A549 (cell line): ENCODE measurements at regions not wholly inside any gene's neighbourhood (a gene's known extent, or its start where the extent isn't known, plus 50 kb on each side); places are given as distances from the start of the nearest gene placed in this dataset.

Experiments used
- CHD2 ChIP-seq: fragments of 150-350 bp; IDR thresholded peaks from 2 replicates; pipeline ENCODE4 v1.6.1; 2014; ENCODE audit warnings: low read length; ENCODE audit not compliant: partially characterized antibody
- CTCF ChIP-seq: fragments of >200 bp; sonication (Bioruptor Twin); formaldehyde crosslinking; IDR thresholded peaks from 3 replicates; pipeline ENCODE4 v1.5.1; 2016
- NPAS2 ChIP-seq: fragments of 250-450 bp; sonication (Bioruptor Pico); IDR thresholded peaks from 2 replicates; pipeline ENCODE4 v1.8.0; 2022; ENCODE audit warnings: mild to moderate bottlenecking, moderate library complexity, borderline replicate concordance
- POLR2A ChIP-seq: IDR thresholded peaks from 2 replicates; pipeline ENCODE4 v1.6.1; 2012; ENCODE audit warnings: mild to moderate bottlenecking, low read length
- REST ChIP-seq: fragments of 200-600 bp; sonication (generic); IDR thresholded peaks from 2 replicates; pipeline ENCODE4 v1.6.1; 2016; ENCODE audit warnings: antibody characterized with exemption, mild to moderate bottlenecking, moderate library complexity
- SMC3 ChIP-seq: fragments of >200 bp; sonication (Bioruptor Twin); formaldehyde crosslinking; IDR thresholded peaks from 3 replicates; pipeline ENCODE4 v1.6.1; 2018; ENCODE audit warnings: inconsistent platforms

- no peak for TF ChIP-seq CTCF
- TF ChIP-seq CHD2 = no peak
- TF ChIP-seq REST = no peak
- TF ChIP-seq NPAS2 (CRISPR knock-in tag) = no peak
- TF ChIP-seq SMC3 = no peak
- no peak for TF ChIP-seq POLR2A
Measured at GRCh38 chr15:70294731-70295305, 197.1 kb upstream of the TLE3 start.
